Neuronal stem cell (in vitro differentiated cells): ENCODE measurements at regions not wholly inside any gene's neighbourhood (a gene's known extent, or its start where the extent isn't known, plus 50 kb on each side); places are given as distances from the start of the nearest gene placed in this dataset.

ENCODE experiments used
- DNase-seq: peaks from one replicate; pipeline ENCODE4 v3.0.0-alpha.2; 2013; ENCODE audit warnings: low spot score
- H2AFZ ChIP-seq: one replicate; pipeline ENCODE4 v1.6.1; 2013; ENCODE audit warnings: mild to moderate bottlenecking, low read length, inconsistent platforms
- H2AK5ac ChIP-seq: 2 replicates; pipeline ENCODE4 v1.6.1; 2013; ENCODE audit warnings: low read depth, mild to moderate bottlenecking, inconsistent platforms, low read length, moderate library complexity, mixed read lengths
- H2BK120ac ChIP-seq: 2 replicates; pipeline ENCODE4 v1.6.1; 2013; ENCODE audit warnings: low read depth, mild to moderate bottlenecking, inconsistent platforms, low read length, moderate library complexity, mixed read lengths
- H2BK12ac ChIP-seq: one replicate; pipeline ENCODE4 v1.6.1; 2013; ENCODE audit warnings: low read length, inconsistent platforms
- H2BK15ac ChIP-seq: 2 replicates; pipeline ENCODE4 v1.6.1; 2013; ENCODE audit warnings: mild to moderate bottlenecking, low read length, inconsistent platforms, mixed read lengths
- H2BK5ac ChIP-seq: one replicate; pipeline ENCODE4 v1.6.1; 2013; ENCODE audit warnings: inconsistent platforms, mild to moderate bottlenecking, low read length, moderate library complexity
- H3K14ac ChIP-seq: one replicate; pipeline ENCODE4 v1.6.1; 2013; ENCODE audit warnings: low read length, inconsistent platforms
- H3K18ac ChIP-seq: 2 replicates; pipeline ENCODE4 v1.6.1; 2013; ENCODE audit warnings: low read length, inconsistent platforms
- H3K23ac ChIP-seq: 2 replicates; pipeline ENCODE4 v1.6.1; 2013; ENCODE audit warnings: low read depth, mild to moderate bottlenecking, mixed read lengths, low read length, inconsistent platforms; ENCODE audit not compliant: poor library complexity
- H3K27ac ChIP-seq: replicated peaks from 3 replicates; pipeline ENCODE4 v1.5.1; 2013; ENCODE audit warnings: low read length, inconsistent platforms
- H3K27me3 ChIP-seq, 3 experiments: 2 replicates each; pipeline ENCODE4 v1.6.1; 2013; ENCODE audit warnings: low read length in 3 of 3, mild to moderate bottlenecking in 2 of 3, inconsistent platforms in 1 of 3, low read depth in 1 of 3, mixed read lengths in 1 of 3, moderate library complexity in 1 of 3; ENCODE audit not compliant: control insufficient read depth in 3 of 3, insufficient read depth in 3 of 3
- H3K36me3 ChIP-seq, 2 donors: replicated peaks in 1 of 2; 2 replicates each; pipeline ENCODE4 v1.6.1; 2013; ENCODE audit warnings: low read length in 2 of 2; ENCODE audit not compliant: control insufficient read depth in 2 of 2, insufficient read depth in 2 of 2
- H3K4ac ChIP-seq: 2 replicates; pipeline ENCODE4 v1.6.1; 2013; ENCODE audit warnings: inconsistent platforms, mild to moderate bottlenecking, low read length, moderate library complexity
- H3K4me1 ChIP-seq, 2 donors: 1 replicate in 1 of 2; 2 replicates in 1 of 2; pipeline ENCODE4 v1.6.1; 2013; ENCODE audit warnings: low read length in 2 of 2, low read depth in 1 of 2; ENCODE audit not compliant: control insufficient read depth in 2 of 2, insufficient read depth in 1 of 2
- H3K4me2 ChIP-seq: one replicate; pipeline ENCODE4 v1.6.1; 2013; ENCODE audit warnings: mild to moderate bottlenecking, low read length, inconsistent platforms; ENCODE audit not compliant: insufficient read depth, poor library complexity, severe bottlenecking
- H3K4me3 ChIP-seq, 2 donors: 2 replicates each; pipeline ENCODE4 v1.5.1; 2013; ENCODE audit warnings: low read length in 2 of 2, mild to moderate bottlenecking in 2 of 2, inconsistent platforms in 1 of 2, moderate library complexity in 1 of 2
- H3K79me1 ChIP-seq: one replicate; pipeline ENCODE4 v1.6.1; 2013; ENCODE audit warnings: low read depth, mild to moderate bottlenecking, inconsistent platforms, low read length, moderate library complexity
- H3K9ac ChIP-seq: one replicate; pipeline ENCODE4 v1.6.1; 2013; ENCODE audit warnings: mild to moderate bottlenecking, low read depth, low read length, inconsistent platforms; ENCODE audit not compliant: poor library complexity
- H3K9me3 ChIP-seq, 2 donors: replicated peaks in 1 of 2; 2 replicates each; pipeline versions ENCODE3 to v1.6.1; 2013; ENCODE audit warnings: low read length in 2 of 2, mild to moderate bottlenecking in 2 of 2, inconsistent platforms in 1 of 2, low read depth in 1 of 2, mixed read lengths in 1 of 2, moderate library complexity in 1 of 2; ENCODE audit not compliant: control insufficient read depth in 2 of 2, insufficient read depth in 1 of 2
- H4K8ac ChIP-seq: one replicate; pipeline ENCODE4 v1.6.1; 2013; ENCODE audit warnings: low read depth, mild to moderate bottlenecking, inconsistent platforms, low read length, moderate library complexity
- H4K91ac ChIP-seq: one replicate; pipeline ENCODE4 v1.6.1; 2013; ENCODE audit warnings: low read length, low read depth, mild to moderate bottlenecking, inconsistent platforms; ENCODE audit not compliant: poor library complexity
- WGBS, 2 donors: extraction: QIAGEN DNeasy Blood & Tissue Kit; methylation state at CpG; one replicate each; pipeline ENCODE4 v1.1.7; 2013; ENCODE audit warnings: missing lambda C conversion rate in 2 of 2, mixed read lengths in 1 of 2; ENCODE audit not compliant: insufficient read length in 2 of 2, insufficient replicate concordance in 1 of 2; ENCODE audit errors: extremely low coverage in 2 of 2; 5-methylcytosine and 5-hydroxymethylcytosine counted together

DNA sequence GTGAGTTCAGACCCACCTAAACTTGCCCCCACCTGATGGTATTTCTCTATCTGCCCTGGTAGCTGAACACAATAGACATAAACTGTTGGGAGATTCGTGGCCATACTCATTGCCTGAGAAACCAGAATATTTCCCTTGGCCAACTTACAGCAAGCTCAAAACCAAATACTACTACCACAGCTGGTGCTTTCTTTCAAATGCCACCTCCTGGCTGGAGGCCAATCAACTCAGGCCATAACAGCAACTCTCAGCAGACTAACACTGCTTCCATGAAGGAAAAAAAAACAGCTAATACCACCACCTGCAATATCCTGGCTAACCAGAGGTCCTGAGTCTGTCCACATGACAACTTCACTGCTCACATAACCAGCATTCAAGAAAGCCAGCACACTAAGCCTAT, 373.1 kb downstream of the CMPK2 start:
- WGBS, 2 donors = no CpG with 5 or more reads among the region's 1 CpG
- H3K23ac ChIP-seq = no peak overlapping the region
- no peak overlapping the region for H2BK15ac ChIP-seq
- H4K8ac ChIP-seq = no peak overlapping the region
- no peaks in the 10 kb centered on the region for H3K79me1 ChIP-seq
- no peaks in the 10 kb centered on the region for H3K27me3 ChIP-seq
- DNase-seq = no peak
- H3K4me1 ChIP-seq = peaks cover 5 to 7% of the 10 kb centered on the region in 2 donors
- no peak overlapping the region for H3K18ac ChIP-seq
- H3K4me2 ChIP-seq = no peak overlapping the region
- peaks cover 0 to 4% of the 10 kb centered on the region in 2 donors for H3K9me3 ChIP-seq
- no peaks in the 10 kb centered on the region for H3K36me3 ChIP-seq
- no peak overlapping the region for H3K4me3 ChIP-seq
- H3K27ac ChIP-seq = no peak overlapping the region
- H3K14ac ChIP-seq = no peak overlapping the region
- peak overlapping the region; percentile 28 for H2AK5ac ChIP-seq
- no peak overlapping the region for H4K91ac ChIP-seq
- peak overlapping the region; percentile 12 for H2BK12ac ChIP-seq
- H2BK5ac ChIP-seq = no peak overlapping the region
- H2BK120ac ChIP-seq = no peak overlapping the region
- no peak overlapping the region for H3K9ac ChIP-seq
- H2AFZ ChIP-seq = no peak overlapping the region
- no peak overlapping the region for H3K4ac ChIP-seq

DNA sequence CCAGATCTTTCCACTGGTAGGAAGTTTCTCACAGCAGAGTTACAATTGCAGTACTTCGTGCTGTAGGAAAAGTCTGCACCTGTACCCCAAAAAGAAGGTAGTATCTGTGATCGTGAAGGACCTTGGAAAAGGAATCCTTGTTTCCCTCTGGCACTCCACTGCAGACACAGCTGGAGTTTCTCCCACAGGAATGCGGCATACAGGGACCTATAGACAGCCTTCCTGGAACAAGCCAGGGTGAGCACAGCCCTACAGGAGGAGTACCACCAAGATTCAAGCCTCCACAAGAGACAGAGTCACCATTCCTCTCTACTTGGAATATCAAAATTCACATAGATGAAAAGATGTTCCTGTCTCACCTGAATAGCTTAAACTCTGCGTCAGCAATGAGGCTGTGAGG, 372.4 kb downstream of the CMPK2 start:
- Histone ChIP-seq H3K9ac (no peak overlapping the region), H3K4me3 (no peak overlapping the region), H3K18ac (no peak overlapping the region), H3K4me2 (no peak overlapping the region), H4K8ac (no peak overlapping the region), H3K23ac (no peak overlapping the region), H3K4me1 (peaks cover 5 to 7% of the 10 kb centered on the region in 2 donors), H2BK5ac (no peak overlapping the region), H2AFZ (no peak overlapping the region), H3K79me1 (no peaks in the 10 kb centered on the region), H3K14ac (no peak overlapping the region), H3K27me3 (no peaks in the 10 kb centered on the region), H3K27ac (no peak overlapping the region), H3K36me3 (no peaks in the 10 kb centered on the region), H3K4ac (no peak overlapping the region), H2BK12ac (no peak overlapping the region), H4K91ac (no peak overlapping the region), H2BK15ac (no peak overlapping the region), H2BK120ac (no peak overlapping the region), H3K9me3 (peaks cover 0 to 4% of the 10 kb centered on the region in 2 donors), H2AK5ac (peak overlapping the region; percentile 15)
- no peak for DNase-seq
- no CpG with 5 or more reads among the region's 4 CpGs for WGBS, 2 donors

DNA sequence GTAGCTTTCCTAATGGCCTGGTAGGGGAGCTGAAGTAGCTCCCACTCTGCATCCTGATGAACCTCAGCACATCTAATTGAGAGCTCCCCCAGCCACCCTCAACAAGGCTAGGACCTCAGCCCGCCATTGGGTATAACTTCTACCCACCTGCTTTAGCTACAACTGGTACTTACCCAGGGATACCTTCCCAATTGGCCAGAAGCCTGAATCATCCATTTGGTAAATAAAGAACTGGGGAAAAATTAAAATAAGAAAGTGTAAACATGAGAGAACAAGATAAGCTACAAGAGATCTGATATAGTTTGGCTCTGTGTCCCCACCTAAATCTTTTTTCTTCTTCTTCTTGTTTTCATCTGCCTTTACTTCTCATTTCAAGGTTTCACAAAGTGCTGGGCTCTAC, 372.0 kb downstream of the CMPK2 start:
- peaks cover 0 to 4% of the 10 kb centered on the region in 2 donors for H3K9me3 ChIP-seq
- H3K27ac ChIP-seq = no peak overlapping the region
- H3K14ac ChIP-seq = no peak overlapping the region
- peak overlapping the region; percentile 15 for H2AK5ac ChIP-seq
- H3K4ac ChIP-seq = no peak overlapping the region
- no peak overlapping the region for H2BK12ac ChIP-seq
- H2AFZ ChIP-seq = no peak overlapping the region
- H3K23ac ChIP-seq = no peak overlapping the region
- H3K4me1 ChIP-seq = peaks cover 5 to 7% of the 10 kb centered on the region in 2 donors
- no peak overlapping the region for H4K8ac ChIP-seq
- H3K9ac ChIP-seq = no peak overlapping the region
- H3K36me3 ChIP-seq = no peaks in the 10 kb centered on the region
- no peaks in the 10 kb centered on the region for H3K79me1 ChIP-seq
- H2BK5ac ChIP-seq = no peak overlapping the region
- H3K4me2 ChIP-seq = no peak overlapping the region
- H3K27me3 ChIP-seq = no peaks in the 10 kb centered on the region
- no CpG with 5 or more reads among the region's 1 CpG for WGBS, 2 donors
- no peak overlapping the region for H2BK15ac ChIP-seq
- no peak for DNase-seq
- H3K18ac ChIP-seq = no peak overlapping the region
- no peak overlapping the region for H4K91ac ChIP-seq
- H2BK120ac ChIP-seq = no peak overlapping the region
- no peak overlapping the region for H3K4me3 ChIP-seq

DNA sequence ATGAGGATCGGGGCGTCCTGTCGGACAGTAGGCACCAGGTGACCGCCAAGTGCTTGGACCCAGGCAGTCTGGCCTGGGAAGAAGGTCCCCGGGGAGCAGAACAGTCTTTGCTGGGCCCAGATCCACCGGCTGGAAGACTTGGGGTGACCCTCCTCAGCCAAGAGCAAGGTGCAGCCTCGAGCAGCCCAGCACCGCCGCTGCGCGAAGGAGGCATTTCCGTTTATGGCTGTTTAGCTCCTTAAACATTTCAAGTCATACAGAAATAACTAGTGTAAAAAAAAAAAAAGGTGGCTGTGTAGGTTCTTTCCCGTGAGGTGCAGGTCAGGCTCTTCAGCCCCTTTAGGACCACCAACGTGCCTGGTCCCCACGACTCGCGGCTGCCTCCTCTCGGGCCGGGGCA, 370.2 kb downstream of the CMPK2 start:
- Histone ChIP-seq H4K91ac (no peak overlapping the region), H3K27ac (no peak overlapping the region), H3K4me3 (no peak overlapping the region), H2BK12ac (no peak overlapping the region), H3K9me3 (no peaks in the 10 kb centered on the region), H3K36me3 (no peaks in the 10 kb centered on the region), H3K18ac (peak overlapping the region; percentile 60), H2AFZ (no peak overlapping the region), H2BK15ac (peak overlapping the region; percentile 49), H4K8ac (no peak overlapping the region), H3K79me1 (no peaks in the 10 kb centered on the region), H3K4me1 (peaks cover 5 to 7% of the 10 kb centered on the region in 2 donors), H3K4me2 (no peak overlapping the region), H3K4ac (no peak overlapping the region), H2AK5ac (no peak overlapping the region), H3K23ac (no peak overlapping the region), H2BK120ac (no peak overlapping the region), H3K14ac (no peak overlapping the region), H2BK5ac (no peak overlapping the region), H3K9ac (no peak overlapping the region), H3K27me3 (no peaks in the 10 kb centered on the region)
- no peak for DNase-seq
- WGBS, 2 donors = no CpG with 5 or more reads among the region's 19 CpGs
